ENCODE measurements at regions not wholly inside any gene's neighbourhood (a gene's known extent, or its start where the extent isn't known, plus 50 kb on each side); places are given as distances from the start of the nearest gene placed in this dataset.

DNA sequence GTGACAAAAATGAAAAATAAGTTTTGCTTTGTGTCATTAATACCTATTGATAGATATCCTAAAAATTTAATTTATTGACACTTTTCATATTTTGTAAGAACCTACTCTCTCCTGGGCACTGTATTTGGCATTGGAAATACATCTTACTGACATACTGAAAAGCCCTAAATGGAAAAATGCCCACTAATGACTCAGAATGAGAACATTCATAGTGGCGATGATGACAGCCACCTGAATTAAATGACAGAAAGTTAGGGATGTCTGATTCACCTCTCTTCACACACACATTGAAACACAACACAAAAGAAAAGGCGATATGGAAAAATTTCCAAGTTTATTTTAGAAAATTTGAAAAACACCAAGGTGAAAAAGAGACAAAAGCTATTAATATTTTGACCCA, 992.3 kb downstream of the STPG2 start:
- Histone ChIP-seq H3K36me3 (no peaks in the 10 kb centered on the region), H3K4me1 (no peaks in the 10 kb centered on the region), H3K4me3 (no peak overlapping the region), H3K9me3 (no peaks in the 10 kb centered on the region), H3K27ac (no peak overlapping the region), H3K27me3 (no peaks in the 10 kb centered on the region)
- TF ChIP-seq CTCF (IDR thresholded peaks at IDR 0.05) (no peak), POLR2AphosphoS5 (IDR thresholded peaks at IDR 0.05) (no peak), EP300 (IDR thresholded peaks at IDR 0.05) (no peak), POLR2A (IDR thresholded peaks at IDR 0.05) (no peak)
- DNase-seq (ENCODE audit: low spot score in 2 of 2): no peak
- WGBS: 82% methylated on average over 2 of the region's 2 CpGs

DNA sequence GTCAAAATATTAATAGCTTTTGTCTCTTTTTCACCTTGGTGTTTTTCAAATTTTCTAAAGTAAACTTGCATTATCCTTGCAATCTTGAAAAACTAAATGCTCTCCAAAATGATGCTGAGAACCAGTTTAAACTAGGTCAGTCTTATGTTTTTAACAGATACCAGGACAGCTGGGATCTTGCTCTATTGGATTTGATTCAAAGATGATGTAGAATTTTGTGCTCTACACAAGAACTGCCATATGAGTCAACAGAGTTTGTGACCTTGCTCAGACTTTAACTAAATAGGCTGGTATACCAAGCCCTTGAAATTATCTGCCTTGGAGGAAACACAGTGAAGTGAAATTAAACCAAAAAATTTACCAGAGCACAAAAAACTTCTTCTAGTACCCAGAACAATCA, 991.1 kb downstream of the STPG2 start:
- no peak overlapping the region for H3K4me3 ChIP-seq

GRCh38 chr4:97153042-97153441, 990.2 kb downstream of the STPG2 start:
- DNase-seq (ENCODE audit: low spot score in 2 of 2): no peak
- WGBS: 92% methylated on average over 1 of the region's 1 CpG
- Histone ChIP-seq H3K4me3 (no peak overlapping the region), H3K4me1 (no peaks in the 10 kb centered on the region), H3K36me3 (no peaks in the 10 kb centered on the region), H3K27ac (no peak overlapping the region), H3K9me3 (no peaks in the 10 kb centered on the region), H3K27me3 (no peaks in the 10 kb centered on the region)
- TF ChIP-seq CTCF (IDR thresholded peaks at IDR 0.05) (no peak), EP300 (IDR thresholded peaks at IDR 0.05) (no peak), POLR2A (IDR thresholded peaks at IDR 0.05) (no peak), POLR2AphosphoS5 (IDR thresholded peaks at IDR 0.05) (no peak)

More for the DNA sequence above, 991.1 kb downstream of the STPG2 start:
- Histone ChIP-seq H3K27me3 (no peaks in the 10 kb centered on the region), H3K9me3 (no peaks in the 10 kb centered on the region), H3K27ac (no peak overlapping the region), H3K36me3 (no peaks in the 10 kb centered on the region), H3K4me1 (no peaks in the 10 kb centered on the region)
- TF ChIP-seq POLR2AphosphoS5 (IDR thresholded peaks at IDR 0.05) (no peak), CTCF (IDR thresholded peaks at IDR 0.05) (no peak), EP300 (IDR thresholded peaks at IDR 0.05) (no peak), POLR2A (IDR thresholded peaks at IDR 0.05) (no peak)
- no peak for DNase-seq (ENCODE audit: low spot score in 2 of 2)

- H3K4me3 ChIP-seq: no peak overlapping the region
- no peaks in the 10 kb centered on the region for H3K36me3 ChIP-seq
- H3K27ac ChIP-seq: no peak overlapping the region
- H3K27me3 ChIP-seq: no peaks in the 10 kb centered on the region
- 62% methylated on average over 1 of the region's 1 CpG for WGBS
- DNase-seq (ENCODE audit: low spot score in 2 of 2): no peak
- TF ChIP-seq EP300 (IDR thresholded peaks at IDR 0.05) (no peak), POLR2A (IDR thresholded peaks at IDR 0.05) (no peak), CTCF (IDR thresholded peaks at IDR 0.05) (no peak), POLR2AphosphoS5 (IDR thresholded peaks at IDR 0.05) (no peak)
- H3K9me3 ChIP-seq: no peaks in the 10 kb centered on the region
- H3K4me1 ChIP-seq: no peaks in the 10 kb centered on the region
Observed at GRCh38 chr4:97159625-97160024, 983.7 kb downstream of the STPG2 start.

DNA sequence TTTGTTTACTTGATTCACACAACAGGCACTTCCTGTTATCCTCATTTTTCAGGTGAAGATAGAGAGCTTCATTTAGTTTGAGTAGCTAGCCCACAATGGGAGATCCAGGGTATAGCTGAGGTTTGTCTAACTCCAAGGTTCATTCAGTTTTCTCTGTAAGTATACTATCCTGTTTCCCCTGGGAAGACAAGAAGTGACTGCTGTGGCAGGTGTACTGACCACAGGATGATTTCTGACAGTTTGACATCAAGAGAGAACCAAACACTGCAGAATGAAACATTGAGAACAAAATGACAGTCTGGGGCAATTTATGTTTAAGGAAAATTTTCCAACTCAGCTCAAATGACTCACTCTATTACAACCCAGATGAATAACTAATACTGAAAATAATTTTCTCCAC, 958.0 kb downstream of the STPG2 start:
- peaks cover 7% of the 10 kb centered on the region for H3K9me3 ChIP-seq
- no peak overlapping the region for H3K27ac ChIP-seq
- H3K36me3 ChIP-seq: no peaks in the 10 kb centered on the region
- no peaks in the 10 kb centered on the region for H3K27me3 ChIP-seq
- H3K4me3 ChIP-seq: no peak overlapping the region
- TF ChIP-seq EP300 (IDR thresholded peaks at IDR 0.05) (no peak), POLR2A (IDR thresholded peaks at IDR 0.05) (no peak), POLR2AphosphoS5 (IDR thresholded peaks at IDR 0.05) (no peak), CTCF (IDR thresholded peaks at IDR 0.05) (no peak)
- H3K4me1 ChIP-seq: no peaks in the 10 kb centered on the region
- DNase-seq (ENCODE audit: low spot score in 2 of 2): no peak

Measured in suprapubic skin (tissue), 4 donors.